Karpas-422 (cell line): ENCODE measurements at regions not wholly inside any gene's neighbourhood (a gene's known extent, or its start where the extent isn't known, plus 50 kb on each side); places are given as distances from the start of the nearest gene placed in this dataset.

Experiments
- DNase-seq: peaks from one replicate; pipeline ENCODE4 v3.0.0-alpha.2; 2015
- H2AFZ ChIP-seq: fragments of 200-600 bp; sonication (generic); 2 replicates; pipeline ENCODE4 v1.6.1; 2014; ENCODE audit warnings: antibody characterized with exemption, low read length, mixed read lengths
- H3K27ac ChIP-seq: fragments of 200-600 bp; sonication (generic); 2 replicates; pipeline ENCODE4 v1.5.1; 2014; ENCODE audit warnings: mild to moderate bottlenecking, low read length, moderate library complexity
- H3K27me3 ChIP-seq: fragments of 200-600 bp; sonication (generic); 2 replicates; pipeline ENCODE4 v1.6.1; 2014; ENCODE audit warnings: low read length, mixed read lengths
- H3K36me3 ChIP-seq: fragments of 200-600 bp; sonication (generic); 2 replicates; pipeline ENCODE4 v1.6.1; 2014; ENCODE audit warnings: low read length, mixed read lengths; ENCODE audit not compliant: insufficient read depth
- H3K4me1 ChIP-seq: fragments of 200-600 bp; sonication (generic); 2 replicates; pipeline ENCODE4 v1.6.1; 2014; ENCODE audit warnings: mild to moderate bottlenecking, low read length, mixed read lengths
- H3K4me2 ChIP-seq: fragments of 200-600 bp; sonication (generic); 2 replicates; pipeline ENCODE4 v1.6.1; 2014; ENCODE audit warnings: low read length, low read depth, mild to moderate bottlenecking; ENCODE audit not compliant: poor library complexity, severe bottlenecking
- H3K4me3 ChIP-seq: fragments of 200-600 bp; sonication (generic); 2 replicates; pipeline ENCODE4 v1.5.1; 2014; ENCODE audit warnings: mild to moderate bottlenecking, antibody characterized with exemption, low read length, mixed read lengths
- H3K79me2 ChIP-seq: fragments of 200-600 bp; sonication (generic); 2 replicates; pipeline ENCODE4 v1.6.1; 2014; ENCODE audit warnings: mild to moderate bottlenecking, low read length, mixed read lengths
- H3K9ac ChIP-seq: fragments of 200-600 bp; sonication (generic); 2 replicates; pipeline ENCODE4 v1.6.0; 2014; ENCODE audit warnings: low read length
- H3K9me2 ChIP-seq: fragments of 200-600 bp; sonication (generic), shearing (Covaris generic); replicated peaks from 2 replicates; pipeline ENCODE4 v1.6.0; 2014; ENCODE audit warnings: mild to moderate bottlenecking, low read length, moderate library complexity; ENCODE audit not compliant: insufficient read depth
- H3K9me3 ChIP-seq: fragments of 300-700, 200-600 bp; sonication (generic); 2 replicates; pipeline ENCODE4 v1.6.1; 2014; ENCODE audit warnings: low read length, mixed read lengths
- H4K20me1 ChIP-seq: fragments of 200-600 bp; sonication (generic); 2 replicates; pipeline ENCODE4 v1.6.1; 2014; ENCODE audit warnings: mild to moderate bottlenecking, antibody characterized with exemption, low read length, low read depth; ENCODE audit not compliant: insufficient read depth

- DNase-seq = no peak
- Histone ChIP-seq H3K27ac (no peak overlapping the region), H3K4me2 (no peak overlapping the region), H3K4me3 (no peak overlapping the region), H3K27me3 (no peaks in the 10 kb centered on the region), H4K20me1 (no peaks in the 10 kb centered on the region), H3K4me1 (no peaks in the 10 kb centered on the region), H3K9ac (no peak overlapping the region), H3K9me2 (no peaks in the 10 kb centered on the region), H2AFZ (no peak overlapping the region), H3K79me2 (no peaks in the 10 kb centered on the region), H3K36me3 (no peaks in the 10 kb centered on the region), H3K9me3 (no peaks in the 10 kb centered on the region)
Observed at GRCh38 chr1:4433075-4433474, 221.3 kb upstream of the AJAP1 start.

- Histone ChIP-seq H3K27me3 (no peaks in the 10 kb centered on the region), H3K4me3 (no peak overlapping the region), H3K4me2 (no peak overlapping the region), H3K36me3 (no peaks in the 10 kb centered on the region), H3K27ac (no peak overlapping the region), H3K79me2 (no peaks in the 10 kb centered on the region), H3K9me3 (no peaks in the 10 kb centered on the region), H4K20me1 (no peaks in the 10 kb centered on the region), H3K4me1 (no peaks in the 10 kb centered on the region), H3K9ac (no peak overlapping the region), H3K9me2 (no peaks in the 10 kb centered on the region), H2AFZ (no peak overlapping the region)
- DNase-seq = no peak
Observed at GRCh38 chr1:4444086-4444485, 210.3 kb upstream of the AJAP1 start.

- no peaks in the 10 kb centered on the region for H3K27me3 ChIP-seq
- H3K9me2 ChIP-seq = no peaks in the 10 kb centered on the region
- H3K9ac ChIP-seq = no peak overlapping the region
- no peak overlapping the region for H2AFZ ChIP-seq
- H3K9me3 ChIP-seq = no peaks in the 10 kb centered on the region
- no peak overlapping the region for H3K27ac ChIP-seq
- no peaks in the 10 kb centered on the region for H3K79me2 ChIP-seq
- no peak overlapping the region for H3K4me3 ChIP-seq
- H3K4me1 ChIP-seq = no peaks in the 10 kb centered on the region
- H4K20me1 ChIP-seq = no peaks in the 10 kb centered on the region
- DNase-seq = no peak
- H3K4me2 ChIP-seq = no peak overlapping the region
- H3K36me3 ChIP-seq = no peaks in the 10 kb centered on the region
Observed at GRCh38 chr1:4447778-4448420, 206.5 kb upstream of the AJAP1 start.

- Histone ChIP-seq H3K9me2 (no peaks in the 10 kb centered on the region), H3K4me1 (no peaks in the 10 kb centered on the region), H3K79me2 (no peaks in the 10 kb centered on the region), H4K20me1 (no peaks in the 10 kb centered on the region), H3K27ac (no peak overlapping the region), H3K36me3 (no peaks in the 10 kb centered on the region), H3K4me2 (no peak overlapping the region), H3K9ac (no peak overlapping the region), H3K27me3 (no peaks in the 10 kb centered on the region), H2AFZ (no peak overlapping the region), H3K9me3 (no peaks in the 10 kb centered on the region), H3K4me3 (no peak overlapping the region)
- no peak for DNase-seq
Observed at GRCh38 chr1:4449972-4450371, 204.4 kb upstream of the AJAP1 start.

GRCh38 chr1:4452701-4453100 lies 201.7 kb upstream of the AJAP1 start:
- no peaks in the 10 kb centered on the region for H3K36me3 ChIP-seq
- H3K9me2 ChIP-seq = no peaks in the 10 kb centered on the region
- H3K27me3 ChIP-seq = no peaks in the 10 kb centered on the region
- H3K27ac ChIP-seq = no peak overlapping the region
- no peak overlapping the region for H2AFZ ChIP-seq
- H3K4me2 ChIP-seq = no peak overlapping the region
- DNase-seq = no peak
- H3K4me3 ChIP-seq = no peak overlapping the region
- H3K9me3 ChIP-seq = no peaks in the 10 kb centered on the region
- H4K20me1 ChIP-seq = no peaks in the 10 kb centered on the region
- no peaks in the 10 kb centered on the region for H3K79me2 ChIP-seq
- H3K4me1 ChIP-seq = no peaks in the 10 kb centered on the region
- H3K9ac ChIP-seq = no peak overlapping the region

- Histone ChIP-seq H3K36me3 (no peaks in the 10 kb centered on the region), H3K4me3 (no peak overlapping the region), H3K4me1 (no peaks in the 10 kb centered on the region), H3K27me3 (0 out of 2 replicates have a peak, but pooled peaks cover 2% of the 10 kb centered on the region), H3K9ac (no peak overlapping the region), H3K4me2 (no peak overlapping the region), H3K27ac (no peak overlapping the region), H4K20me1 (no peaks in the 10 kb centered on the region), H2AFZ (no peak overlapping the region), H3K9me3 (no peaks in the 10 kb centered on the region), H3K9me2 (no peaks in the 10 kb centered on the region), H3K79me2 (no peaks in the 10 kb centered on the region)
- no peak for DNase-seq
Observed at GRCh38 chr1:4460052-4460451, 194.4 kb upstream of the AJAP1 start.

- no peak for DNase-seq
- H3K4me1 ChIP-seq = no peaks in the 10 kb centered on the region
- H4K20me1 ChIP-seq = no peaks in the 10 kb centered on the region
Observed at GRCh38 chr1:4460651-4461050, 193.8 kb upstream of the AJAP1 start.

GRCh38 chr1:4461726-4462290 lies 192.6 kb upstream of the AJAP1 start:
- Histone ChIP-seq H3K79me2 (no peaks in the 10 kb centered on the region), H3K9me2 (no peaks in the 10 kb centered on the region), H4K20me1 (no peaks in the 10 kb centered on the region), H3K27me3 (0 out of 2 replicates have a peak, but pooled peaks cover 2% of the 10 kb centered on the region), H3K9ac (no peak overlapping the region), H3K27ac (no peak overlapping the region), H3K4me2 (no peak overlapping the region), H3K36me3 (no peaks in the 10 kb centered on the region), H3K4me3 (no peak overlapping the region), H3K9me3 (no peaks in the 10 kb centered on the region), H3K4me1 (no peaks in the 10 kb centered on the region), H2AFZ (no peak overlapping the region)
- DNase-seq = no peak

More at GRCh38 chr1:4460651-4461050, 193.8 kb upstream of the AJAP1 start:
- Histone ChIP-seq H3K4me2 (no peak overlapping the region), H3K36me3 (no peaks in the 10 kb centered on the region), H3K27ac (no peak overlapping the region), H3K27me3 (0 out of 2 replicates have a peak, but pooled peaks cover 2% of the 10 kb centered on the region), H3K9ac (no peak overlapping the region), H3K9me2 (no peaks in the 10 kb centered on the region), H2AFZ (no peak overlapping the region), H3K79me2 (no peaks in the 10 kb centered on the region), H3K9me3 (no peaks in the 10 kb centered on the region), H3K4me3 (no peak overlapping the region)
